Large intestine (tissue), 3 donors: ENCODE measurements at regions not wholly inside any gene's neighbourhood (a gene's known extent, or its start where the extent isn't known, plus 50 kb on each side); places are given as distances from the start of the nearest gene placed in this dataset.
"Not testable (repeated sequence)": the region's sequence is repeated elsewhere in the genome, so short reads cannot be mapped to it uniquely, and the experiment has no call there.

ENCODE experiments used
- DNase-seq, 2 donors: peaks; one replicate each; pipeline versions ENCODE4 v3.0.0 to v3.0.0-alpha.2; 2013
- H3K27ac ChIP-seq: one replicate; pipeline ENCODE4 v1.5.1; 2013; ENCODE audit warnings: low read length
- H3K27me3 ChIP-seq: 2 replicates; pipeline ENCODE4 v1.6.1; 2013; ENCODE audit warnings: low read length; ENCODE audit not compliant: control insufficient read depth, insufficient read depth
- H3K36me3 ChIP-seq: 2 replicates; pipeline ENCODE4 v1.6.1; 2013; ENCODE audit warnings: low read length; ENCODE audit not compliant: control insufficient read depth, insufficient read depth
- H3K4me1 ChIP-seq: one replicate; pipeline ENCODE4 v1.6.1; 2013; ENCODE audit warnings: low read length; ENCODE audit not compliant: control insufficient read depth, insufficient read depth
- H3K4me3 ChIP-seq: one replicate; pipeline ENCODE4 v1.5.1; 2013; ENCODE audit warnings: low read length
- H3K9me3 ChIP-seq: one replicate; pipeline ENCODE4 v1.6.1; 2013; ENCODE audit warnings: mild to moderate bottlenecking, low read depth, low read length, moderate library complexity; ENCODE audit not compliant: control insufficient read depth
- WGBS: methylation state at CpG from one replicate; pipeline ENCODE4 v1.1.5; 2013; ENCODE audit warnings: low lambda C conversion rate; ENCODE audit not compliant: insufficient coverage; 5-methylcytosine and 5-hydroxymethylcytosine counted together

- H3K27me3 ChIP-seq, H3K9me3 ChIP-seq, H3K4me3 ChIP-seq, H3K36me3 ChIP-seq, DNase-seq, H3K27ac ChIP-seq, H3K4me1 ChIP-seq: not testable (repeated sequence)
- WGBS = no CpG with 5 or more reads among the region's 8 CpGs
Observed at GRCh38 chr16:29106259-29106908, 121.5 kb downstream of the LAT start.

DNA sequence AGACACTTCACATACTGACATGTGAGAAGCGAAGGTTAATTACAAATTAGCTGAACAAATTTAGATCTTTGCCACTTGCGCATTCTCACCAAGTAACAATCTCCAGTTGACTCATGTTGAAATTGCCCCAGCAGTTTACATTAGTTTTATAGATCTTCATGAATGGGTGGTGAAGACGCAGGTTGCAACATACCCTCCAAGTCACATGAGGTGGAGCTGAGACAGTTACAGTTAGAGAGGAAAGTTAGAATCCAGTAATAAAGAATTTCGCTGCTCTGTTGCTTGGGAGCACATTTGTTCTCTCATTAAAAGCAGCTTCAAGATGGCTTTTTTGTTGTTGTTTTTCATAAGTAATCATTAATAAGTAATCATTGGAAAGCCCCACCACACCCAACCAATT, 119.7 kb downstream of the LAT start:
- not testable (repeated sequence) for H3K4me3 ChIP-seq, H3K36me3 ChIP-seq, H3K4me1 ChIP-seq, H3K9me3 ChIP-seq, H3K27me3 ChIP-seq, H3K27ac ChIP-seq
- DNase-seq = peak; percentile 50 to 73
- WGBS = no CpG with 5 or more reads among the region's 4 CpGs

DNA sequence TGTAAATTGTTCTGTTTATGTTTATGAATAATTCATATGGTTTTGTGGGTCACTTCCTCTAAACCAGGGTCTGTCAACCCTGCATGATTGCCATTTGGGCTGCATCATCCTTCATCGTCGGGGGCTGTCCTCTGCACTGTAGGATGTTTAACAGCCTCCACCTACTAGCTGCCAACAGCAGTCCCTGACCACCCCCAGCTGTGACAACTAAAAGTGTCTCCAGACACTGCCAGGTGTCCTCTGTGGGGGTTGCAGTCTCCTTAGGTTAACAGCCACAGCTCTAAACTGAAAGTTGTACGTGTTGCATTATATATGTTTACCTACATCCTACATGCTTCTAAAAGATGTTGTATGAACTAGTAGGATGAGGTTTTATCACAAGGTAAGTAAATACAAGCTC, 113.1 kb downstream of the LAT start:
- not testable (repeated sequence) for DNase-seq, H3K27ac ChIP-seq, H3K4me1 ChIP-seq, H3K36me3 ChIP-seq, H3K27me3 ChIP-seq, H3K4me3 ChIP-seq, H3K9me3 ChIP-seq
- WGBS = no CpG with 5 or more reads among the region's 3 CpGs

- WGBS = no CpG with 5 or more reads among the region's 13 CpGs
- DNase-seq, H3K27ac ChIP-seq: not testable (repeated sequence)
Observed at GRCh38 chr16:29094729-29095624, 110.1 kb downstream of the LAT start.

DNA sequence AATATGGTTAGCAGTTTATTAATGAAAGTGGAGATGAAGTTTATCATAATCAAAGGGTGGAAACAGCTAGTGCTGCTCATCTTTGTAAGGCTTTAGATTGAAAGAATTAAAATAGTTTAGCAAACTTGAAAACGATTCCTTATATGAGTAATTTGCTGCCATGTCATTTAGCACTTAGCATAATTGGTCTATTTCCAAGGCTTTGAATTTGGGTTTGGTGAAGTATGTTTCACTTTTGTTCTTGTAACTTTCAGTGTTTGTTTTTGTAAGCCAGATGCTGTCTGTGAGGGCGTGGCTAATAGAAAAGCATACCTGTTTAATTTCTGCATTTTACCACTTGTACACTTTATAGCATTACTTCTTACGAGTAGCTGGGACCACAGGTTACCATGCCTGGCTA, 109.5 kb downstream of the LAT start:
- not testable (repeated sequence) for H3K4me1 ChIP-seq, H3K9me3 ChIP-seq, H3K27ac ChIP-seq, H3K4me3 ChIP-seq, H3K36me3 ChIP-seq, DNase-seq, H3K27me3 ChIP-seq
- whole genome bisulfite sequencing = no CpG with 5 or more reads among the region's 3 CpGs

More at GRCh38 chr16:29094729-29095624, 110.1 kb downstream of the LAT start:
- not testable (repeated sequence) for H3K27me3 ChIP-seq, H3K4me1 ChIP-seq, H3K4me3 ChIP-seq, H3K9me3 ChIP-seq, H3K36me3 ChIP-seq

DNA sequence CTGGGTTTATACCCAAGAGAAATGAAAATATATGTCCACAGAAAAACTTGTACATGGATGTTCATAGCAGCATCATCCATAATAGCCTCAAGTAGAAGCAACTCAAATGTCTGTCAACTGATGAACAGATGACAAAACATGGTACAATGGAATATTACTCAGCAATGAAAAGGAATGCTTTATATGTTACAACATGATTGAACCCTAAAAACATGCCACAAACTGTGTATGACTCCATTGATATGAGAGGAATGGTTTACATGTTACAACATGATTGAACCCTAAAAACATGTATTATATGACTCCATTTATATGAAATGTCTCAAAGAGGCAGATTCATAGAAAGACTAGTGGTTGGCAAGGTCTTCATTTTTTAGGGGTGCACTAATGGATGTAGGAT, 104.8 kb downstream of the LAT start:
- not testable (repeated sequence) for H3K27me3 ChIP-seq, H3K36me3 ChIP-seq, H3K9me3 ChIP-seq, H3K27ac ChIP-seq, H3K4me3 ChIP-seq, H3K4me1 ChIP-seq, DNase-seq

DNA sequence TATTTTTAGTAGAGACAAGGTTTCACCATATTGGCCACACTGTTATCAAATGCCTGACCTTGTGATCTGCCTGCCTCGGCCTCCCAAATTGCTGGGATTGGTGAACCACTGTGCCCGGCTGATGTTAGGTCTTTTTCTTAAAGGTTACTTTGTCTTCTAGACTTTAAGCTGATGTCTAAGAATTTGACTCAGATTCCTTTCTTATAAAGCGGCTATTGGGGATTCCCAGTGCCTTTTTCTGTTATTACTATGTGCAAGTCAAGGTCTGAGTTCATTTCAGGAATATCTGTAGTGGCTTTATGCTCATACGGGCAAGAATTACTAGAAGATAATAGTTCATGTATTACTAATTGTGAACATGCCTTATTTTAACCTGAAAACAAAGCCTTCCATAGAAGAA, 102.8 kb downstream of the LAT start:
- not testable (repeated sequence) for DNase-seq, H3K27ac ChIP-seq, H3K27me3 ChIP-seq, H3K36me3 ChIP-seq, H3K9me3 ChIP-seq, H3K4me3 ChIP-seq, H3K4me1 ChIP-seq
- no CpG with 5 or more reads among the region's 4 CpGs for WGBS

DNA sequence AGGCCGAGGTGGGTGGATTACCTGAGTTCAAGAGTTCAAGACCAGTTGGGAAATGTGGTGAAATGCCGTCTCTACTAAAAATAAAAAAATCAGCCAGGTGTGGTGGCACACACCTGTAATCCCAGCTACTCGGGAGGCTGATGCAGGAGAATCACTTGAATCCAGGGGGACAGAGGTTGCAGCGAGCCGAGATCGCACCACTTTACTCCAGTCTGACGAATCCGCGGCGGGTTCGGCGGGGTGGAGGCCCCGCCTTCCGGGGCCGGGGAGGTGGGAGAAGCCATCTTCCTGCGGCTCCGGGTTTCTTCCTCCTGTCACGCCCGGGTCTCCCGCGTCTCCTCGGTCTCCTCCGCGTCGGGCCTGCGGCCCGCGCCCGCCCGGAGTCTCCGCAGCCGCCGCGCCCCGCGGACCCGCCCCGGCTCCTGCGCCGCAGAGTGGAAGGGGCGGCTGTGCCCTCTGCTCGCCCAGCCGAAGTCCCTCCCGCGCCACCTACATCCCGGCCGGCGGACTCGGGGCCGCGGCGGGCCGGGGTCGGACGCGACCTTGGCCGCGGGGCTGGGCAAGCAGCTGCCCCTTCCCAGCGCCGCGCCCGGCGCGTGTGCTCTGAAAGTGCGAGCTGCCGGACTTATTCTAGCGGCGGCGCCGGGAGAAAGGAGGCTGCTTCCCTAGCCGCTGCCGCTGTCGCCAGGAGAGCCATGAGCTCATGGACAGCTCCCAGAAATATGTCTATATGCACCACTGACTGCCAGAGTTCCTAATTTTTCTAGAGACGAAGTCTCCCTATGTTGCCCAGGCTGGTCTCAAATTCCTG, 97.2 kb downstream of the LAT start:
- not testable (repeated sequence) for H3K27me3 ChIP-seq, H3K4me1 ChIP-seq, H3K27ac ChIP-seq, H3K9me3 ChIP-seq, H3K36me3 ChIP-seq, H3K4me3 ChIP-seq
- DNase-seq = peak in 1 of 2 donors; percentile 51
- no CpG with 5 or more reads among the region's 74 CpGs for WGBS

DNA sequence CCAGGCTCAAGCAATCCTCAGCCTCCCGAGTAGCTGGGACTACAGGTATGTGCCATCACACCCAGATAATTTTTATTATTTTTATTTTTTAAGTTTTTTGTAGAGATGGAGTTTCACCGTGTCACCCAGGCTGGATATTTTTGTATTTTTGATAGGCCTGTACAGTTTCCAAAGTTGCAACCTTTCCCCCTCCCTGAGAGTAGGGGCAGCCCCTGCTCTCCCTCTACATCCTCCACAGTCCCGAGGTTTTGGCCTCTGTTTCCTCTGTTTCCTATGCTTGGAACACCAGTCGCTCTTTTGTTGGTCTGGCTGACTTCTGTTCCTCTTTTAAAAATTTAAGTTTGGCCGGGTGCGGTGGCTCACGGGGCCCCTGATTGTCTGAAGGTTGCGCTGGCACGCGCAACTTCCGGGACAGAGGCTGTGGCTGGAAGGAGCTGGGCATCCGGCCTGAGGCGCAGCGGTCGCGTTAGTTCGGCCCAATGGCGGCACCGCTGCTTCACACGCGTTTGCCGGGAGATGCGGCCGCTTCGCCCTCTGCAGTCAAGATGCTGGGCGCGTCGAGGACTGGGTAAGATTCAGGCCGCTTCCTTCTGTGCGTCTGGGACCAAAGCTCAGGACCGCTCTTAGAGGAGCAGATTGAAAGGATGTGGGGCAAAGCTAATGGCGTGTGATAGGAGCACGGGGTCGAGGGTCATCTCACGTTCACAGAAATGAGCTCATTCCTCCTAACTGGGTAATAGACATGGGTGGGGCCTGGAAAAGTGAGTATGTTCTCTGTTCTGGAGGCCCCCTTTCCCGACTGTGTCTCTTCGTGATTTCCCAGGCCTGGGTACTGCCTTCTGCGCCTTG, 89.9 kb downstream of the LAT start:
- H3K4me3 ChIP-seq, H3K36me3 ChIP-seq, H3K9me3 ChIP-seq, H3K27me3 ChIP-seq, H3K4me1 ChIP-seq: not testable (repeated sequence)
- peak overlapping the region; percentile 21 for H3K27ac ChIP-seq
- no CpG with 5 or more reads among the region's 38 CpGs for WGBS
- DNase-seq = peak; percentile 27 to 77

DNA sequence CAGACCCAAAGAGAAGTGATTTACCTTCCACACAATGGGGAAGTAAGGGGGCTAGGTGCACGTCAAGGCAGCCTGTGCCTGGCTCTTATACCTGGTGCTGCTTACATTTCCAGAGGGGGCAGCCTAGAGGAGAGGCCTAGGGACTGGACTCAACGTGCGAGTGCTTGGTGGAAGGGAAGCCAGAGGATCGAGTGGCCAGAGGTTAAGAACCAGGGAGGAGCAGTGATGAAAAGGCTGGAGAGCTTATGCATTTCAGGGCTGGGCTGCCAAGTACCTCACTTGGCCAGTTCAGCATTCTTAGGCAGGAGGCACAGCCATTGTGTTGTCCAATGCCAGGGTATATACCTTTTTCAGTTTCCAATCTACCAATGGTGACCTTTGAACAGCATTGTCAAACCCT, 77.4 kb downstream of the LAT start:
- not testable (repeated sequence) for H3K4me3 ChIP-seq, H3K36me3 ChIP-seq, H3K4me1 ChIP-seq, H3K9me3 ChIP-seq, H3K27me3 ChIP-seq, H3K27ac ChIP-seq, DNase-seq
- WGBS = no CpG with 5 or more reads among the region's 4 CpGs
